ENCODE measurements at regions not wholly inside any gene's neighbourhood (a gene's known extent, or its start where the extent isn't known, plus 50 kb on each side); places are given as distances from the start of the nearest gene placed in this dataset.
A peak's percentile ranks its signal among the peaks of the same experiment; 100 is the strongest.

GRCh38 chr2:184359379-184359778 is 238.9 kb upstream of the ZNF804A start:
- Histone ChIP-seq H3K27me3 (replicated peaks; ENCODE audit: control insufficient read depth, insufficient read depth, low read length) (no peaks in the 10 kb centered on the region), H3K4me3 (replicated peaks; ENCODE audit: low read depth, low read length) (no peak overlapping the region), H3K36me3 (ENCODE audit: control insufficient read depth, insufficient read depth, low read length) (no peaks in the 10 kb centered on the region)
- DNase-seq (ENCODE audit: extremely low read depth, insufficient read length) = no peak
- TF ChIP-seq, protein P1, sequence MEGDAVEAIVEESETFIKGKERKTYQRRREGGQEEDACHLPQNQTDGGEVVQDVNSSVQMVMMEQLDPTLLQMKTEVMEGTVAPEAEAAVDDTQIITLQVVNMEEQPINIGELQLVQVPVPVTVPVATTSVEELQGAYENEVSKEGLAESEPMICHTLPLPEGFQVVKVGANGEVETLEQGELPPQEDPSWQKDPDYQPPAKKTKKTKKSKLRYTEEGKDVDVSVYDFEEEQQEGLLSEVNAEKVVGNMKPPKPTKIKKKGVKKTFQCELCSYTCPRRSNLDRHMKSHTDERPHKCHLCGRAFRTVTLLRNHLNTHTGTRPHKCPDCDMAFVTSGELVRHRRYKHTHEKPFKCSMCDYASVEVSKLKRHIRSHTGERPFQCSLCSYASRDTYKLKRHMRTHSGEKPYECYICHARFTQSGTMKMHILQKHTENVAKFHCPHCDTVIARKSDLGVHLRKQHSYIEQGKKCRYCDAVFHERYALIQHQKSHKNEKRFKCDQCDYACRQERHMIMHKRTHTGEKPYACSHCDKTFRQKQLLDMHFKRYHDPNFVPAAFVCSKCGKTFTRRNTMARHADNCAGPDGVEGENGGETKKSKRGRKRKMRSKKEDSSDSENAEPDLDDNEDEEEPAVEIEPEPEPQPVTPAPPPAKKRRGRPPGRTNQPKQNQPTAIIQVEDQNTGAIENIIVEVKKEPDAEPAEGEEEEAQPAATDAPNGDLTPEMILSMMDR (IDR thresholded peaks at IDR 0.05; ENCODE audit: insufficient read depth, low read length, poor library complexity, severe bottlenecking) = no peak

- TF ChIP-seq, protein P1 (IDR thresholded peaks at IDR 0.05; ENCODE audit: insufficient read depth, low read length, poor library complexity, severe bottlenecking) = peak; percentile 25
- Histone ChIP-seq H3K27me3 (replicated peaks; ENCODE audit: control insufficient read depth, insufficient read depth, low read length) (no peaks in the 10 kb centered on the region), H3K4me3 (replicated peaks; ENCODE audit: low read depth, low read length) (no peak overlapping the region), H3K36me3 (ENCODE audit: control insufficient read depth, insufficient read depth, low read length) (no peaks in the 10 kb centered on the region)
- DNase-seq (ENCODE audit: extremely low read depth, insufficient read length) = no peak
Measured at GRCh38 chr2:184363213-184363612, 235.1 kb upstream of the ZNF804A start.

DNA sequence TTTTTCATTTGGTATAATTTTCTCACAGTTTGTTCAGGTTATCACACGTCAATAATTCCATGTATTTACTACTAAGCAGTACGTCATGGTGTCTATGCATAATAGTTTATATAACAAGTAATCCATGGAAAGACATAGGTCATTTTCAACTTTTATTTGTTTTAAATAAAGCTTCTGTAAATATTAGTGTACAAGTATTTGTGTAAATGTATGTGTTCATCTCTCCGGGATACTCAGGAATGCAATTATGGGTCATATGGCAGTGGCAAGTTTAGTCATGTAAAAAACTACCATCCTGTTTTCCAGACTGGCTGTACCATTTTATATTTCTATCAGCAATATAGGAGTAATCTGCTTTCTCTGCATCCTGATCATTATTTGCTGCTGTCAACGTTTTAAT is 231.1 kb upstream of the ZNF804A start:
- H3K27me3 ChIP-seq (replicated peaks; ENCODE audit: control insufficient read depth, insufficient read depth, low read length) = no peaks in the 10 kb centered on the region
- H3K36me3 ChIP-seq (ENCODE audit: control insufficient read depth, insufficient read depth, low read length) = no peaks in the 10 kb centered on the region
- DNase-seq (ENCODE audit: extremely low read depth, insufficient read length) = no peak
- H3K4me3 ChIP-seq (replicated peaks; ENCODE audit: low read depth, low read length) = no peak overlapping the region
- TF ChIP-seq, protein P1 (IDR thresholded peaks at IDR 0.05; ENCODE audit: insufficient read depth, low read length, poor library complexity, severe bottlenecking) = no peak

- no peak for DNase-seq (ENCODE audit: extremely low read depth, insufficient read length)
- H3K36me3 ChIP-seq (ENCODE audit: control insufficient read depth, insufficient read depth, low read length) = no peaks in the 10 kb centered on the region
- H3K27me3 ChIP-seq (replicated peaks; ENCODE audit: control insufficient read depth, insufficient read depth, low read length) = no peaks in the 10 kb centered on the region
- TF ChIP-seq, protein P1 (IDR thresholded peaks at IDR 0.05; ENCODE audit: insufficient read depth, low read length, poor library complexity, severe bottlenecking) = no peak
- no peak overlapping the region for H3K4me3 ChIP-seq (replicated peaks; ENCODE audit: low read depth, low read length)
Measured at GRCh38 chr2:184369307-184369706, 229.0 kb upstream of the ZNF804A start.

DNA sequence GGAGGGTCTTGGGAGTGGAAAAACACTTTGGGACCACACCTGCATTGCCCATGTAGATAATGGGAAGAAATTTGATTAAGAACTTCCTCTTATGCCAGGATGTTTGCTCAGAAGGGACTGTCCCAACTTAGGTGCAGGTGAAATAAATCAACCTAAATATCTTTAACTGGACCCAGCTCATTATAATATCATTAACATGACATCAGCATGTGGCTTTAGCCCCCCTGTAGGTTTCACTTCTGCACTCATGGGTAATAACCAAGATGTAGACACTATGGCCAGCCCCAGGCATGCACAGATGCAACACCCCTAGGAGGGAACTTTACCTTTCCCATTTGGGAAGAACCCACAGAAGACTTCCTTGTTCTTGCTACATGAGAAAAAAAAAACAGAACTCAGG is 227.4 kb upstream of the ZNF804A start:
- TF ChIP-seq, protein P1 (IDR thresholded peaks at IDR 0.05; ENCODE audit: insufficient read depth, low read length, poor library complexity, severe bottlenecking) = no peak
- H3K27me3 ChIP-seq (replicated peaks; ENCODE audit: control insufficient read depth, insufficient read depth, low read length) = no peaks in the 10 kb centered on the region
- no peak for DNase-seq (ENCODE audit: extremely low read depth, insufficient read length)
- H3K4me3 ChIP-seq (replicated peaks; ENCODE audit: low read depth, low read length) = no peak overlapping the region
- H3K36me3 ChIP-seq (ENCODE audit: control insufficient read depth, insufficient read depth, low read length) = no peaks in the 10 kb centered on the region

- Histone ChIP-seq H3K27me3 (replicated peaks; ENCODE audit: control insufficient read depth, insufficient read depth, low read length) (no peaks in the 10 kb centered on the region), H3K36me3 (ENCODE audit: control insufficient read depth, insufficient read depth, low read length) (no peaks in the 10 kb centered on the region), H3K4me3 (replicated peaks; ENCODE audit: low read depth, low read length) (no peak overlapping the region)
- TF ChIP-seq, protein P1 (IDR thresholded peaks at IDR 0.05; ENCODE audit: insufficient read depth, low read length, poor library complexity, severe bottlenecking) = no peak
- no peak for DNase-seq (ENCODE audit: extremely low read depth, insufficient read length)
Measured at GRCh38 chr2:184371641-184372040, 226.7 kb upstream of the ZNF804A start.

Data from GM06990 (cell line).